ENCODE measurements at regions not wholly inside any gene's neighbourhood (a gene's known extent, or its start where the extent isn't known, plus 50 kb on each side); places are given as distances from the start of the nearest gene placed in this dataset.

DNA sequence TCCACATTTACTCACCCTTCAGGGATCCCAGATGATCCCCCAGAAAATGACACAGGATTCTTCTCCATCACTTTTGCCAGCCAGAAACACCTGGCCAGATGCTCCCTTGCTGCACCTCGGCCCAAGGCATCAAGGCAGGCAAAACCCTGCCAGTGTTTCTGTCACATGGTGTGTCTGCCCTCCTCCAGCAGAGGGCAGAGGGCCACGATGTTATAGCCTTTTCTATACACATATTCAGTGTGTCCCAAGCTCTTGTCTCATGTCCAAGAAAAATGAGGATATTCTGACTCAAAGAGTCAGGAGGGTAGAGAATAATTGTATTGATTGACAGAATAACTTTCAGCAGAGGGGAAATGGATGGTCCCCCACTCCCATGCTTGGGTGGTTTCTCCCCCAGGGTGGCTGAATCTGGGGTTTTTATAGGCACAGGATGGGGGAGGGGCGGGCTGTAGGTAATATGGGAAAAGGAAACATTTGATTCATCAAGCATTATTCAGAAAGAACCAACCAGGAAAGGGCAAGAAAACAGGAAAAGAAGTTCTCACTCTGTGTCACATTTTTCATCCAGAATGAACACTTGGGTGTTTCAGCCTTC, 933.9 kb downstream of the TRIB2 start (continued):
- TF ChIP-seq CHD7 (IDR thresholded peaks at IDR 0.05; ENCODE audit: insufficient replicate concordance, low read length) (no peak), NANOG (IDR thresholded peaks at IDR 0.05; ENCODE audit: insufficient read depth, low read depth, low read length, poor library complexity, severe bottlenecking) (no peak), POU5F1 (IDR thresholded peaks at IDR 0.05; ENCODE audit: low read depth, low read length) (no peak), SIX5 (IDR thresholded peaks at IDR 0.05; ENCODE audit: low read depth, low read length) (no peak), EP300 (IDR thresholded peaks at IDR 0.05; ENCODE audit: borderline replicate concordance in 1 of 2, low read depth in 2 of 2, low read length in 2 of 2) (no peak), CEBPB (IDR thresholded peaks at IDR 0.05; ENCODE audit: low read depth, low read length) (no peak), TAF7 (optimal IDR thresholded peaks at IDR 0.05; ENCODE audit: borderline replicate concordance, low read depth, low read length) (no peak), ATF2 (IDR thresholded peaks at IDR 0.05; ENCODE audit: low read length) (no peak), TEAD4 (IDR thresholded peaks at IDR 0.05; ENCODE audit: low read depth, low read length) (no peak), ASH2L (IDR thresholded peaks at IDR 0.05; ENCODE audit: low read length) (no peak)

Measured in H1 (cell line).